ENCODE measurements at regions not wholly inside any gene's neighbourhood (a gene's known extent, or its start where the extent isn't known, plus 50 kb on each side); places are given as distances from the start of the nearest gene placed in this dataset.

GRCh38 chr16:88276591-88276990 lies 106.2 kb upstream of the ZNF469 start:
- DNase-seq (no peak), ATAC-seq (no peak)
- Histone ChIP-seq H3K27ac (no peak overlapping the region), H3K4me3 (no peak overlapping the region), H3K4me1 (no peaks in the 10 kb centered on the region), H3K36me3 (no peaks in the 10 kb centered on the region), H3K27me3 (peaks cover 0 to 5% (median 0%) of the 10 kb centered on the region in 3 donors), H3K9me3 (no peaks in the 10 kb centered on the region)
- intact Hi-C loops (cut with DNase I; ENCODE audit: low total_unique reads): no loop called here
- in situ Hi-C loops (cut with MboI; ENCODE audit: low sequenced_read_pairs in 4 of 4): no loop called here
- TF ChIP-seq POLR2A (IDR thresholded peaks at IDR 0.05) (no peak), CTCF (IDR thresholded peaks at IDR 0.05 in 4 of 5, conservative IDR thresholded peaks at IDR 0.05 in 1 of 5) (no peak)

- H3K27me3 ChIP-seq: peaks cover 0 to 16% (median 9%) of the 10 kb centered on the region in 3 donors
- H3K9me3 ChIP-seq: no peaks in the 10 kb centered on the region
- in situ Hi-C loops (cut with MboI; ENCODE audit: low sequenced_read_pairs in 4 of 4): no loop called here
- no peaks in the 10 kb centered on the region for H3K4me1 ChIP-seq
- H3K36me3 ChIP-seq: no peaks in the 10 kb centered on the region
- TF ChIP-seq POLR2A (IDR thresholded peaks at IDR 0.05) (no peak), CTCF (IDR thresholded peaks at IDR 0.05 in 4 of 5, conservative IDR thresholded peaks at IDR 0.05 in 1 of 5) (no peak)
- no peak overlapping the region for H3K4me3 ChIP-seq
- ATAC-seq (no peak), DNase-seq (no peak)
- no peak overlapping the region for H3K27ac ChIP-seq
- intact Hi-C loops (cut with DNase I; ENCODE audit: low total_unique reads): no loop called here
These were observed 102.8 kb upstream of the ZNF469 start for GRCh38 chr16:88279998-88280397.

- Histone ChIP-seq H3K4me3 (no peak overlapping the region), H3K27me3 (peaks cover 0 to 25% (median 12%) of the 10 kb centered on the region in 3 donors), H3K9me3 (peaks cover 0 to 5% (median 0%) of the 10 kb centered on the region in 3 donors), H3K27ac (no peak overlapping the region), H3K4me1 (no peaks in the 10 kb centered on the region), H3K36me3 (no peaks in the 10 kb centered on the region)
- in situ Hi-C loops (cut with MboI; ENCODE audit: low sequenced_read_pairs in 4 of 4): no loop called here
- intact Hi-C loops (cut with DNase I; ENCODE audit: low total_unique reads): no loop called here
- ATAC-seq (no peak), DNase-seq (no peak)
- TF ChIP-seq POLR2A (IDR thresholded peaks at IDR 0.05) (no peak), CTCF (IDR thresholded peaks at IDR 0.05 in 4 of 5, conservative IDR thresholded peaks at IDR 0.05 in 1 of 5) (no peak)
These were observed 100.7 kb upstream of the ZNF469 start for GRCh38 chr16:88281858-88282563.

- no peak for ATAC-seq
- Histone ChIP-seq H3K27me3 (peaks cover 0 to 30% (median 12%) of the 10 kb centered on the region in 3 donors), H3K36me3 (no peaks in the 10 kb centered on the region), H3K4me1 (no peaks in the 10 kb centered on the region), H3K27ac (no peak overlapping the region), H3K9me3 (peaks cover 0 to 11% (median 0%) of the 10 kb centered on the region in 3 donors), H3K4me3 (no peak overlapping the region)
- no peak for DNase-seq
- in situ Hi-C loops (cut with MboI; ENCODE audit: low sequenced_read_pairs in 4 of 4) (no loop called here), intact Hi-C loops (cut with DNase I; ENCODE audit: low total_unique reads) (no loop called here)
- TF ChIP-seq CTCF (IDR thresholded peaks at IDR 0.05 in 4 of 5, conservative IDR thresholded peaks at IDR 0.05 in 1 of 5) (no peak), POLR2A (IDR thresholded peaks at IDR 0.05) (no peak)
These were observed 100.0 kb upstream of the ZNF469 start for GRCh38 chr16:88282564-88283395.

All from gastrocnemius medialis (tissue), 4 donors.